OCI-LY7 (cell line): ENCODE measurements at regions not wholly inside any gene's neighbourhood (a gene's known extent, or its start where the extent isn't known, plus 50 kb on each side); places are given as distances from the start of the nearest gene placed in this dataset.

Experiments
- BruUV-seq: library from RNA; stranded (reverse); fragments of 400-500 nt; replicated peaks from 2 replicates; lab custom pipeline; 2021; lab: Mats Ljungman, UMichigan
- CTCF ChIA-PET: fragments of 300-600 bp; sonication (Branson Sonifier 250); formaldehyde crosslinking; loops from one replicate; lab custom pipeline; 2022; ENCODE audit warnings: antibody characterized with exemption; ENCODE audit not compliant: unreplicated experiment; lab: Charles Lee
- POLR2A ChIA-PET: fragments of 300-600 bp; sonication (Branson Sonifier 250); formaldehyde crosslinking; loops from one replicate; lab custom pipeline; 2022; ENCODE audit warnings: antibody characterized with exemption; lab: Charles Lee
- DNase-seq: peaks from one replicate; pipeline ENCODE4 v3.0.0-alpha.2; 2015; ENCODE audit warnings: low spot score
- H2AFZ ChIP-seq: fragments of 200-600 bp; sonication (generic), shearing (Covaris generic); 2 replicates; pipeline ENCODE4 v1.6.1; 2014; ENCODE audit warnings: mild to moderate bottlenecking, antibody characterized with exemption, low read length, moderate library complexity
- H3K27ac ChIP-seq: fragments of 200-600 bp; sonication (generic); 2 replicates; pipeline ENCODE4 v1.5.1; 2014; ENCODE audit warnings: mixed run types, low read depth, mild to moderate bottlenecking, moderate library complexity, low read length, inconsistent platforms; ENCODE audit not compliant: poor library complexity, severe bottlenecking
- H3K36me3 ChIP-seq: fragments of 200-600 bp; sonication (generic); 2 replicates; pipeline ENCODE4 v1.6.1; 2014; ENCODE audit warnings: mild to moderate bottlenecking, antibody characterized with exemption, low read length, moderate library complexity, mixed read lengths; ENCODE audit not compliant: insufficient read depth
- H3K4me1 ChIP-seq: fragments of 200-600 bp; sonication (generic); 2 replicates; pipeline ENCODE4 v1.5.1; 2014; ENCODE audit warnings: mild to moderate bottlenecking, low read length; ENCODE audit not compliant: insufficient read depth, poor library complexity, severe bottlenecking
- H3K4me2 ChIP-seq: fragments of 200-600 bp; sonication (generic); 2 replicates; pipeline ENCODE4 v1.6.1; 2014; ENCODE audit warnings: mild to moderate bottlenecking, low read length
- H3K4me3 ChIP-seq: fragments of 200-600 bp; sonication (generic); 2 replicates; pipeline ENCODE4 v1.5.1; 2014; ENCODE audit warnings: mild to moderate bottlenecking, low read depth, low read length; ENCODE audit not compliant: poor library complexity, severe bottlenecking
- H3K79me2 ChIP-seq: fragments of 200-600 bp; sonication (generic); 2 replicates; pipeline ENCODE4 v1.6.1; 2016; ENCODE audit warnings: low read depth, mild to moderate bottlenecking, low read length, moderate library complexity, mixed read lengths; ENCODE audit not compliant: insufficient read depth
- H3K9me2 ChIP-seq: fragments of 200-600 bp; sonication (generic); 2 replicates; pipeline ENCODE4 v1.6.1; 2016; ENCODE audit warnings: mild to moderate bottlenecking, low read length, mixed read lengths; ENCODE audit not compliant: insufficient read depth
- H3K9me3 ChIP-seq: fragments of 200-600 bp; sonication (generic); 2 replicates; pipeline ENCODE4 v1.6.1; 2014; ENCODE audit warnings: mild to moderate bottlenecking, mixed run types, low read length, mixed read lengths
- H4K20me1 ChIP-seq: fragments of 200-600 bp; sonication (generic); 2 replicates; pipeline ENCODE4 v1.6.1; 2014; ENCODE audit warnings: mild to moderate bottlenecking, antibody characterized with exemption, low read length, moderate library complexity, mixed read lengths; ENCODE audit not compliant: insufficient read depth
- CTCF ChIP-seq: fragments of 200-600 bp; sonication (generic); conservative IDR thresholded peaks from 2 replicates; pipeline ENCODE4 v1.5.1; 2014; ENCODE audit warnings: mild to moderate bottlenecking, antibody characterized with exemption, low read length, moderate library complexity, mixed read lengths
- EZH2phosphoT487 ChIP-seq: fragments of 200-600 bp; sonication (generic); IDR thresholded peaks from 2 replicates; pipeline ENCODE4 v1.6.1; 2018; ENCODE audit warnings: low read depth, borderline replicate concordance, mild to moderate bottlenecking, mixed run types, antibody characterized with exemption, low read length, moderate library complexity, mixed read lengths
- intact Hi-C: fragments of 100-400 bp; cut with micrococcal nuclease; formaldehyde crosslinking; loops from one replicate; pipeline ENCODE4 v1.10.0; 2022; ENCODE audit not compliant: unreplicated experiment

- H3K9me3 ChIP-seq, result no peaks in the 10 kb centered on the region
- no TSS peak for BruUV-seq
- no peak overlapping the region for H3K27ac ChIP-seq
- H3K79me2 ChIP-seq, result no peaks in the 10 kb centered on the region
- intact Hi-C loops, result no loop called here
- no peaks in the 10 kb centered on the region for H3K4me1 ChIP-seq
- H3K4me2 ChIP-seq, result no peak overlapping the region
- no peaks in the 10 kb centered on the region for H4K20me1 ChIP-seq
- no peaks in the 10 kb centered on the region for H3K36me3 ChIP-seq
- H2AFZ ChIP-seq, result no peak overlapping the region
- no peak for TF ChIP-seq CTCF
- no peak for TF ChIP-seq EZH2phosphoT487
- no peak for DNase-seq
- POLR2A ChIA-PET, result no interaction called here
- CTCF ChIA-PET, result no interaction called here
- no peak overlapping the region for H3K4me3 ChIP-seq
- no peaks in the 10 kb centered on the region for H3K9me2 ChIP-seq
Observed at GRCh38 chr20:24751551-24751950, 197.5 kb upstream of the CST7 start.

- intact Hi-C loops, result no loop called here
- H3K27ac ChIP-seq, result no peak overlapping the region
- no peaks in the 10 kb centered on the region for H4K20me1 ChIP-seq
- no peaks in the 10 kb centered on the region for H3K9me2 ChIP-seq
- no peak overlapping the region for H3K4me3 ChIP-seq
- CTCF ChIA-PET, result no interaction called here
- no peak overlapping the region for H3K4me2 ChIP-seq
- no peaks in the 10 kb centered on the region for H3K9me3 ChIP-seq
- H3K79me2 ChIP-seq, result no peaks in the 10 kb centered on the region
- no peak for TF ChIP-seq CTCF
- TF ChIP-seq EZH2phosphoT487, result no peak
- BruUV-seq, result no TSS peak
- no peaks in the 10 kb centered on the region for H3K4me1 ChIP-seq
- POLR2A ChIA-PET, result no interaction called here
- no peak for DNase-seq
- H2AFZ ChIP-seq, result no peak overlapping the region
- H3K36me3 ChIP-seq, result no peaks in the 10 kb centered on the region
Observed at GRCh38 chr20:24752612-24753011, 196.5 kb upstream of the CST7 start.

GRCh38 chr20:24753130-24753529, 195.9 kb upstream of the CST7 start:
- BruUV-seq, result no TSS peak
- intact Hi-C loops, result no loop called here
- CTCF ChIA-PET, result no interaction called here

More at GRCh38 chr20:24753130-24753529, 195.9 kb upstream of the CST7 start:
- H3K79me2 ChIP-seq, result no peaks in the 10 kb centered on the region
- no peak overlapping the region for H3K4me2 ChIP-seq
- no peaks in the 10 kb centered on the region for H3K4me1 ChIP-seq
- no peak overlapping the region for H3K27ac ChIP-seq
- POLR2A ChIA-PET, result no interaction called here
- H2AFZ ChIP-seq, result no peak overlapping the region
- TF ChIP-seq CTCF, result no peak
- no peak for TF ChIP-seq EZH2phosphoT487
- H3K9me3 ChIP-seq, result no peaks in the 10 kb centered on the region
- DNase-seq, result no peak
- no peaks in the 10 kb centered on the region for H3K36me3 ChIP-seq
- H3K9me2 ChIP-seq, result no peaks in the 10 kb centered on the region
- no peak overlapping the region for H3K4me3 ChIP-seq
- no peaks in the 10 kb centered on the region for H4K20me1 ChIP-seq
